ENCODE measurements at regions not wholly inside any gene's neighbourhood (a gene's known extent, or its start where the extent isn't known, plus 50 kb on each side); places are given as distances from the start of the nearest gene placed in this dataset.
"Not testable (repeated sequence)": the region's sequence is repeated elsewhere in the genome, so short reads cannot be mapped to it uniquely, and the experiment has no call there.

GRCh38 chr13:97768134-97768533 lies 185.3 kb upstream of the IPO5 start:
- no peak for DNase-seq (ENCODE audit: extremely low read depth, low read depth)
- no peak for TF ChIP-seq CTCF (IDR thresholded peaks at IDR 0.05; ENCODE audit: low read depth, low read length)

- not testable (repeated sequence) for DNase-seq (ENCODE audit: extremely low read depth, low read depth)
Observed at GRCh38 chr13:97770231-97770630, 183.2 kb upstream of the IPO5 start.

- not testable (repeated sequence) for DNase-seq (ENCODE audit: extremely low read depth, low read depth)
Observed at GRCh38 chr13:97772466-97772865, 181.0 kb upstream of the IPO5 start.

- not testable (repeated sequence) for DNase-seq (ENCODE audit: extremely low read depth, low read depth)
Observed at GRCh38 chr13:97774391-97775100, 178.9 kb upstream of the IPO5 start.

- TF ChIP-seq CTCF (IDR thresholded peaks at IDR 0.05; ENCODE audit: low read depth, low read length), result no peak
- no peak for DNase-seq (ENCODE audit: extremely low read depth, low read depth)
Observed at GRCh38 chr13:97780486-97780885, 173.0 kb upstream of the IPO5 start.

- DNase-seq (ENCODE audit: extremely low read depth, low read depth), result no peak
- TF ChIP-seq CTCF (IDR thresholded peaks at IDR 0.05; ENCODE audit: low read depth, low read length), result no peak
Observed at GRCh38 chr13:97781891-97782305, 171.6 kb upstream of the IPO5 start.

GRCh38 chr13:97786510-97786909 lies 167.0 kb upstream of the IPO5 start:
- no peak for TF ChIP-seq CTCF (IDR thresholded peaks at IDR 0.05; ENCODE audit: low read depth, low read length)
- DNase-seq (ENCODE audit: extremely low read depth, low read depth), result no peak

- TF ChIP-seq CTCF (IDR thresholded peaks at IDR 0.05; ENCODE audit: low read depth, low read length), result no peak
- no peak for DNase-seq (ENCODE audit: extremely low read depth, low read depth)
Observed at GRCh38 chr13:97797553-97797952, 155.9 kb upstream of the IPO5 start.

- DNase-seq (ENCODE audit: extremely low read depth, low read depth), result no peak
- no peak for TF ChIP-seq CTCF (IDR thresholded peaks at IDR 0.05; ENCODE audit: low read depth, low read length)
Observed at GRCh38 chr13:97798171-97798821, 155.2 kb upstream of the IPO5 start.
